ENCODE measurements at regions not wholly inside any gene's neighbourhood (a gene's known extent, or its start where the extent isn't known, plus 50 kb on each side); places are given as distances from the start of the nearest gene placed in this dataset.

- TF ChIP-seq AFF4 (CRISPR knock-in tag; IDR thresholded peaks at IDR 0.05) (no peak), ZNF501 (CRISPR knock-in tag; IDR thresholded peaks at IDR 0.05) (0 out of 2 replicates have a peak, but pooled peaks have one; percentile 30), ZNF580 (CRISPR knock-in tag; IDR thresholded peaks at IDR 0.05; ENCODE audit: borderline replicate concordance, low read depth) (no peak), MLLT10 (CRISPR knock-in tag; IDR thresholded peaks at IDR 0.05) (no peak), HOXA5 (CRISPR knock-in tag; IDR thresholded peaks at IDR 0.05) (no peak), NONO (IDR thresholded peaks at IDR 0.05) (no peak), NONO (CRISPR knock-in tag; conservative IDR thresholded peaks at IDR 0.05) (no peak), ETS1 (CRISPR knock-in tag; IDR thresholded peaks at IDR 0.05) (no peak), ATF2 (CRISPR knock-in tag; IDR thresholded peaks at IDR 0.05) (no peak), IKZF5 (CRISPR knock-in tag; IDR thresholded peaks at IDR 0.05) (0 out of 2 replicates have a peak, but pooled peaks have one; percentile 28), SOX5 (CRISPR knock-in tag; IDR thresholded peaks at IDR 0.05; ENCODE audit: borderline replicate concordance) (peak; percentile 21; the same call in 1 of the 2 replicates), E2F1 (CRISPR knock-in tag; IDR thresholded peaks at IDR 0.05) (no peak), KDM5A (IDR thresholded peaks at IDR 0.05; ENCODE audit: borderline replicate concordance, low read length) (no peak), EHMT2 (IDR thresholded peaks at IDR 0.05; ENCODE audit: borderline replicate concordance, low read depth, low read length) (no peak), CCAR2 (optimal IDR thresholded peaks at IDR 0.05; ENCODE audit: low read depth, low read length) (no peak), SETDB1 (CRISPR knock-in tag; IDR thresholded peaks at IDR 0.05; ENCODE audit: borderline replicate concordance) (no peak), GABPA (IDR thresholded peaks at IDR 0.05; ENCODE audit: low read depth, low read length) (no peak), GABPA (CRISPR knock-in tag; IDR thresholded peaks at IDR 0.05; ENCODE audit: low read depth) (0 out of 2 replicates have a peak, but pooled peaks have one; percentile 8), EEA1 (CRISPR knock-in tag; IDR thresholded peaks at IDR 0.05; ENCODE audit: borderline replicate concordance) (no peak)
Measured at GRCh38 chr4:54473077-54473545, 184.6 kb upstream of the KIT start (continued).
